ENCODE measurements at regions not wholly inside any gene's neighbourhood (a gene's known extent, or its start where the extent isn't known, plus 50 kb on each side); places are given as distances from the start of the nearest gene placed in this dataset.

DNA sequence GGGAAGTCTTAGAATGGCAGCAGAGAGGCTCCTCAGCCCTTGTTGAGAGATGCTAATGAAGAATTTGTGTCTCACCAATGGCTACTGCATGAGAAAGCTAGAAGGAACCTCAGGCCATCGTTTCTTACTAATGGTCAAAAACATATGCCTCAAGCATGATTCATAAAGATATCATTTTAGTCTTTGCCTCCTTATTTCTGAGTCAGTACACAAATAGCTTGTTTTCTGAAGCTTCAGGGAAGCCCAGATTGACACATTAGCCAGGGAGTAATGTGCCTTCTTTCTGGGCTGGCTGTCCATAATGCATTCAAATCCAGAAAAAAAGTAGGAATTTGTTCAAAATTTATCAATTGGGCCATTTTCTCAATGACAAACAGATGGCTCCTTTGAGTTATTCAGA lies 169.4 kb upstream of the ZBED5 start:
- no peaks in the 10 kb centered on the region for H3K36me3 Mint-ChIP-seq (ENCODE audit: low read depth)
- no peaks in the 10 kb centered on the region for H3K9me3 Mint-ChIP-seq
- DNase-seq: no peak
- H3K4me3 Mint-ChIP-seq: no peak overlapping the region
- intact Hi-C loops (cut with micrococcal nuclease): loop anchor here (10.0 kb wide), 1 partner anchor 588 kb away; no protein-coding TSS in a partner anchor
- CTCF ChIA-PET: interaction anchor here (0.6 to 4.3 kb wide), 34 partner anchors 10 to 760 kb away, joined by 3 to 40 read pairs (median 4); no protein-coding TSS in a partner anchor
- no peaks in the 10 kb centered on the region for H3K27me3 Mint-ChIP-seq (ENCODE audit: low read depth)
- no peaks in the 10 kb centered on the region for H3K4me1 Mint-ChIP-seq (ENCODE audit: low read depth)
- no peak overlapping the region for H3K27ac Mint-ChIP-seq

DNA sequence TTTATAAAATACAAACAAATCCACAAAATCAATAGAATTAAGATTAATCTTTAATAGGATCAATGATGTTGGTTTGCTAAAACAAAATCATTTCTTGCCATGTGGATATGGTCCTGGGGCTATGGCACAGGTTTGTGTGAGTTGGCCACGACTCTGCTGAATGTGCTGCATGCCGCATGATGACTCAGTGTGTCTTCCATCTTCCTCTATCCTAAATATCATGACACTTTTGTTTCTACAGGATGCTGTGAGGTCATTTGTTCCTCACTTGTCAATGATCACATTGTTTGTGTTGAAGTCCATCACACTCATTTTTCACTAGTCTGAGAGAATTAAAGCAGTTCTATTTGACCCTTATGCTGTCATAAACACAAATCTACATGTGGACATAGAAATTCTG lies 167.2 kb upstream of the ZBED5 start:
- Mint-ChIP-seq H3K27me3 (ENCODE audit: low read depth) (no peaks in the 10 kb centered on the region), H3K36me3 (ENCODE audit: low read depth) (no peaks in the 10 kb centered on the region), H3K27ac (no peak overlapping the region), H3K4me1 (ENCODE audit: low read depth) (no peaks in the 10 kb centered on the region), H3K9me3 (no peaks in the 10 kb centered on the region), H3K4me3 (no peak overlapping the region)
- CTCF ChIA-PET: interaction anchor here (0.6 to 3.4 kb wide), 6 partner anchors 10 to 233 kb away, joined by 4 to 39 read pairs (median 8); no protein-coding TSS in a partner anchor
- intact Hi-C loops (cut with micrococcal nuclease): loop anchor here (10.0 kb wide), 1 partner anchor 590 kb away; no protein-coding TSS in a partner anchor
- DNase-seq: no peak

DNA sequence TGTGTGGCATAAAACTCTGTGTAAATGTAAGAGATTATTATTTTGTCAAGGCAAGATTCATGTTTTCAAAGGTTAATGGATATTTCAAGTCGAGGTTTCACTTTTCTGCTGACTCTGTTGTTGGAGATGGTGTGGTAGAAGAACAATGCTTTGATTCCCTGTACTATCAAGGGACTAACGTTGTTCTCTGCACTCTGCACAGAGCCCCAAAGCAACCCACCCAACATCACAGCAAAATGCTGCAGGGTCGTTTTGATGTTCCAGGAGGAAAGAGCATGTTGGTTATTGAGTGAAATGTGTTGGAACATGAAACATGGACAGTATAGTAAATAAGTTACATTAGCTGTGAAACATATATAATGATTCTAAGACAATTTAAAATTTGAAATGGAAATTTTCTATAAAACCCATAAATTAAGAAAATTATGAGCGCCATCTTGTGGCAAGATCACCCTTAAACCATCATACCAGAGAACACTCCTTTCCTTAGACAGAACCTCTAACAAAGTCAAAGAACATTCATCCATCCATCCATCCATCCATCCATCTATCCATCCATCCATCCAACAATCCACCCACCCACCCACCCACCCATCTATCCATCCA lies 164.4 kb upstream of the ZBED5 start:
- Mint-ChIP-seq H3K4me1 (ENCODE audit: low read depth) (no peaks in the 10 kb centered on the region), H3K4me3 (no peak overlapping the region), H3K27ac (no peak overlapping the region), H3K9me3 (no peaks in the 10 kb centered on the region), H3K27me3 (ENCODE audit: low read depth) (no peaks in the 10 kb centered on the region), H3K36me3 (ENCODE audit: low read depth) (no peaks in the 10 kb centered on the region)
- intact Hi-C loops (cut with micrococcal nuclease): loop anchor here (1.0 to 10.0 kb wide), 3 partner anchors 89 to 593 kb away; no protein-coding TSS in a partner anchor
- DNase-seq: peak; percentile 34
- CTCF ChIA-PET: interaction anchor here (0.9 to 3.0 kb wide), 5 partner anchors 88 to 230 kb away, joined by 4 to 39 read pairs (median 26); no protein-coding TSS in a partner anchor

DNA sequence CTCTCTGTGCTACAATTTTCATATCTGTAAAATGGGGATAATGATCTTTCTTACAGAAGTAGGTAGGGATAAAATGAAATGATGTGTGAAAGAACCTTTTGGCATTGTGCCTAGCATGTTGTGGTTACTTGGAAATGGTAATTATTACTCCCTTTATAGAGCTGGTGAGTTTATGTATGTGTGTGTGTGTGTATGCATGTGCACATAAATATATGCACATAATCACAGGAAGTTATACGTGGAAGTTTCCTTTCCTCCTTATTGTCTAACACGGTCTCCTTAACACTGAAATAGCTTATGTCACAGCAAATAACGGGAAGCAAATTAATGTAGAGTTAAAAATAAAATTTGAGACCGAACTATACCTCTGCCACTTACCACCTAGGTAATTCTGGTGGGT lies 163.7 kb upstream of the ZBED5 start:
- Mint-ChIP-seq H3K36me3 (ENCODE audit: low read depth) (no peaks in the 10 kb centered on the region), H3K27me3 (ENCODE audit: low read depth) (no peaks in the 10 kb centered on the region), H3K9me3 (no peaks in the 10 kb centered on the region), H3K4me1 (ENCODE audit: low read depth) (no peaks in the 10 kb centered on the region), H3K4me3 (no peak overlapping the region), H3K27ac (no peak overlapping the region)
- intact Hi-C loops (cut with micrococcal nuclease): loop anchor here (10.0 kb wide), 1 partner anchor 593 kb away; no protein-coding TSS in a partner anchor
- CTCF ChIA-PET: interaction anchor here (0.6 to 2.2 kb wide), 14 partner anchors 11 to 766 kb away, joined by 3 to 33 read pairs (median 3); no protein-coding TSS in a partner anchor
- DNase-seq: no peak

DNA sequence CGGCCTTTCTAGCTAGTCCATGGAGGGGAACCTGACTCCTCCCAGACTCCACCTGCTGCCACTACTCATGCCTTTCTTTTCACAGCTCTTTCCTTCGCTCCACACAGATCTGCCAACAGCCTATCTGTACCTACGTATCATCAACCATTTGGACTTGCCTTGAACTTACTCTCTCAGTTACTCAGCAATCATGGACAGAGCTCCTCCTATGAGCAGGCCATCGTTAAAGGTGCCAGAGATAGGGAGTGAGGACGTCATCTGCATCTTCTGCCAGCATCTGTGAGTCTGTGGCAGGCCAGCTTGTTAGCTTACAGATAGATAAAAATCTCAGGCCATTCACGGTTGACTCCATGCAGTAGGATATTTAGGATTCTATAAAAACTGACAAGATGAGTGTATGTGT lies 162.9 kb upstream of the ZBED5 start:
- DNase-seq: no peak
- intact Hi-C loops (cut with micrococcal nuclease): loop anchor here (10.0 kb wide), 1 partner anchor 594 kb away; no protein-coding TSS in a partner anchor
- H3K4me1 Mint-ChIP-seq (ENCODE audit: low read depth): no peaks in the 10 kb centered on the region

DNA sequence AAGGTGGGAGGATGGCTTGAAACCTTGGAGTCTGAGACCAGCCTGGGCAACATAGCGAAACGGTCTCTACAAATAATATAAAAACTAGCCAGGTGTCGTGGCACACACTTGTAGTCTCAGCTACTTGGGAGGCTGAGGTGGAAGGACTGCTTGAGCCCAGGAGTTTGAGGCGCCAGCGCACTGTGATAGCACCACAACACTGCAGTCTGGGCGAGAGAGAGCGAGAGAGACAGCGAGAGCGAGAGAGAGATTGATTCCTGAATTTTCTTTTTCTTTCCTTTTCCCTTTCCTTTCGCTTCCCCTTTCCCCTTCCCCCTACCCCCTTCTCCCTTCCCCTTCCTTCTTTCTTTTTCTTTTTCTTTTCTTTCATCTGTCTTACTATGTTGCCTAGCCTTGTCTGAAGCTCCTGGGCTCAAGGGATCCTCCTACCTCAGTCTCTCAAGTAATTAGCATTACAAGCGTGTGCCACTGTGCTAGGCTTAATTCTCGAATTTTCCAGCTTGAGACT lies 162.4 kb upstream of the ZBED5 start:
- Mint-ChIP-seq H3K4me1 (ENCODE audit: low read depth) (no peaks in the 10 kb centered on the region), H3K4me3 (no peak overlapping the region), H3K27ac (no peak overlapping the region), H3K36me3 (ENCODE audit: low read depth) (no peaks in the 10 kb centered on the region), H3K9me3 (no peaks in the 10 kb centered on the region), H3K27me3 (ENCODE audit: low read depth) (no peaks in the 10 kb centered on the region)
- CTCF ChIA-PET: interaction anchor here (0.6 to 2.2 kb wide), 12 partner anchors 16 to 767 kb away, joined by 3 to 33 read pairs (median 4); no protein-coding TSS in a partner anchor
- no peak for DNase-seq
- intact Hi-C loops (cut with micrococcal nuclease): loop anchor here (10.0 kb wide), 1 partner anchor 595 kb away; no protein-coding TSS in a partner anchor

More for the DNA sequence above, 162.9 kb upstream of the ZBED5 start:
- H3K4me3 Mint-ChIP-seq: no peak overlapping the region
- CTCF ChIA-PET: interaction anchor here (0.7 to 2.2 kb wide), 14 partner anchors 10 to 767 kb away, joined by 3 to 33 read pairs (median 4); no protein-coding TSS in a partner anchor
- no peaks in the 10 kb centered on the region for H3K36me3 Mint-ChIP-seq (ENCODE audit: low read depth)
- H3K27ac Mint-ChIP-seq: no peak overlapping the region
- H3K27me3 Mint-ChIP-seq (ENCODE audit: low read depth): no peaks in the 10 kb centered on the region
- no peaks in the 10 kb centered on the region for H3K9me3 Mint-ChIP-seq

DNA sequence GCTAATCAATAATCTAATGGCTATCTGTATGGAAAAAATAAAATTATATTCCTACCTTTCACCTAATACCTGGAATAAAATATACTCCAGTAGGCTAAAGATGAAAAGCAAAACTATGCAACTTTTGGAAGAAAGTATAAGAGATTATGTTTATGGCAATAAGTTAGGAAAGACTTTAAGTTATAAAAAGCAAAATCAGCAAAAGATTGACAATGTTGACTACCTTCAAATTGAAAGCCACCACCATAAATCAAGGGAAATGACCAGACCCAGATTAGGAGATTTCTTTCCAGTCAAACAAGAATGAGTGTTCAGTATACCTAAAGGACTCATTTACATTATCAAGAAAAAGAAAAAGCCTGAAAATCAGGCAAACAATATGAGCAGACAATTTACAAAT lies 159.1 kb upstream of the ZBED5 start:
- no peaks in the 10 kb centered on the region for H3K36me3 Mint-ChIP-seq (ENCODE audit: low read depth)
- no peak overlapping the region for H3K27ac Mint-ChIP-seq
- no peaks in the 10 kb centered on the region for H3K4me1 Mint-ChIP-seq (ENCODE audit: low read depth)
- H3K27me3 Mint-ChIP-seq (ENCODE audit: low read depth): no peaks in the 10 kb centered on the region
- intact Hi-C loops (cut with micrococcal nuclease): no loop called here
- DNase-seq: no peak
- H3K4me3 Mint-ChIP-seq: no peak overlapping the region
- H3K9me3 Mint-ChIP-seq: no peaks in the 10 kb centered on the region
- CTCF ChIA-PET: interaction anchor here (1.5 kb wide), 1 partner anchor 224 kb away, joined by 5 read pairs; no protein-coding TSS in a partner anchor

DNA sequence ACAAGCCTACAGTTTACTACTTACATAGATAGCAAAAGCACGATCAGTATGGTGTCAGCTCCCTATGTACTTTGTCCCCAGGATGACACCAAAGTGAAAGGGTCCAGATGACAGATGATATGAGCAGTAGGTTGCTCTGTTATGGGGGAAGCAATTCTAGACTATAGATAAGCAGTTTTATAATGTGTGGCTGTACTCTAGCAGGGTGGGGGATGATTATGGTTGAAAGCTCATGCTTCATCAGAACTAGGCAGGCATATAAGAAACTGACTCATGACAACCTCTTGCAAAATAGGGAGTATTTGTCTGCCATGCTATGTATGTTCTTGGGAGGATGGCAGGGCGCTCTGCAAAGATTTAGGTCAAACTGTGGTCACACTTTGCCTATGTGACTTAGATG lies 158.2 kb upstream of the ZBED5 start:
- DNase-seq: no peak
- CTCF ChIA-PET: interaction anchor here (1.6 to 2.6 kb wide), 3 partner anchors 8 to 82 kb away, joined by 5 to 17 read pairs (median 13); no protein-coding TSS in a partner anchor
- Mint-ChIP-seq H3K27ac (no peak overlapping the region), H3K27me3 (ENCODE audit: low read depth) (peaks cover under 1% of the 10 kb centered on the region), H3K4me3 (no peak overlapping the region), H3K36me3 (ENCODE audit: low read depth) (no peaks in the 10 kb centered on the region), H3K9me3 (no peaks in the 10 kb centered on the region), H3K4me1 (ENCODE audit: low read depth) (no peaks in the 10 kb centered on the region)
- intact Hi-C loops (cut with micrococcal nuclease): no loop called here

DNA sequence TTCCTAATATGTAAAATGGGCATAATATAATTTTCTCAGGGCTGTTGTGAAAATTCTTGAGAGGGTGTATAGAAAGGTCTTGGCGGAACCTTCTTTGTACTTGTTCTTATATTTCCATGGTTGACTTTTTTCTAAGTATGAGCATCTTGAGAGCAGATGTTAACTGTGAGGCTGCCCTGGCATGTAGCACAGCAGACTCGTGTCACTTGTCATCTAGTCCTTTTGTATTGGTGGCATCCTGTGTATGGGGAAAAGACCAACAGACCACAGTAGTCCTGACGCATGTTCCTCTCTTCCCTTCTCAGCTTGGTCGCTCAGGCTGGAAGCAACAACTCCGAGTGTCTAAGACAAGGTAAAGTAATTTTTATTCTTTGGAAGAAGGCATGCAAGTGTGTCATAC lies 153.8 kb upstream of the ZBED5 start:
- Mint-ChIP-seq H3K9me3 (no peaks in the 10 kb centered on the region), H3K4me3 (no peak overlapping the region), H3K27me3 (ENCODE audit: low read depth) (peaks cover 16% of the 10 kb centered on the region), H3K36me3 (ENCODE audit: low read depth) (no peaks in the 10 kb centered on the region), H3K4me1 (ENCODE audit: low read depth) (no peaks in the 10 kb centered on the region), H3K27ac (no peak overlapping the region)
- intact Hi-C loops (cut with micrococcal nuclease): no loop called here
- CTCF ChIA-PET: no interaction called here
- no peak for DNase-seq

DNA sequence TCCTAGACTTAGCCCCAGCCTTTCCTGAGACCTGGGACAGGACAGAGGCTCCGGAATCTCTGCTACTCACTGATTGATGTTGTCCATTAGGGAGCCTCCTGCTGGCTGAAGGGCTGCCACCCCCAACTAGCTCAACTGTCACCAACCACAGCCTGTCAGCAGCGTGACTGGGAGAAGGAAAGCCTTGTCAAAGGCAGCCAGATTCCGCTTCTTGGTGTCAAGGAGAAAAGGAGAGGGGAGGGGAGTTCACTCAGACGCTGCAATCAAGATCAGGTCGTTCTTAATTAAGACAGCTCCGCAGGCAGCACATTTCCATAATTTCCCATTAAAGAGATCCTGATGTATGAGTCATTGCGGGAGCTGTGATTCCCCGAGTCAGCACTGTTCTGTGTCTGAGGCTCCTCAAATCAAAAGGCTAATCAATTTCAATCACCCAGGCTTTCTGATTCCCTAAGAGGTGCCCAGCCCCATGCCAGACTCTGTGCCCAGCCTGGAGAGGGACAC lies 152.8 kb upstream of the ZBED5 start:
- intact Hi-C loops (cut with micrococcal nuclease): no loop called here
- H3K4me1 Mint-ChIP-seq (ENCODE audit: low read depth): no peaks in the 10 kb centered on the region
- H3K27ac Mint-ChIP-seq: no peak overlapping the region
- no peaks in the 10 kb centered on the region for H3K9me3 Mint-ChIP-seq
- CTCF ChIA-PET: interaction anchor here (0.7 to 1.2 kb wide), 3 partner anchors 11 to 219 kb away, joined by 3 to 5 read pairs (median 3); no protein-coding TSS in a partner anchor
- peaks cover 16% of the 10 kb centered on the region for H3K27me3 Mint-ChIP-seq (ENCODE audit: low read depth)
- no peaks in the 10 kb centered on the region for H3K36me3 Mint-ChIP-seq (ENCODE audit: low read depth)
- H3K4me3 Mint-ChIP-seq: no peak overlapping the region
- no peak for DNase-seq

DNA sequence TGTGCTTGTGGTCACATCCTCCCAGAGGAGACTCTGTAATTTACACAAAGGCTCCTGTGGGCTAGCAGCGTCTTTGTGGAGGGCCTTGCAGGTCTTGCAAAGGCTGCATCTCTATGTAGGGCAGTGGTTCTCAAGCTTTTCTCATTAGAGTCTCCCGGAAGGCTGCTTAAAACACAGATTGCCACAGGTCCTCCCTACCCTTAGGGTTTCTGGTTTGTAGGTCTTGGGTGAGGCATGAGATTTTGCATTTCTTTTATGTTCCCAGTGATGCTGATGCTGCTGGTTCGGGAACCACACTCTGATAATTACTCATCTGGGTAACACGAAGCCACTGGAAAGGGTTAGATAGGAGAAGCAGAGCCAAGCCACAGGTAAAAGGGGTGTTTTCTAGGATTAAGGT lies 151.3 kb upstream of the ZBED5 start:
- no peaks in the 10 kb centered on the region for H3K4me1 Mint-ChIP-seq (ENCODE audit: low read depth)
- DNase-seq: no peak
- CTCF ChIA-PET: interaction anchor here (1.2 kb wide), 1 partner anchor 75 kb away, joined by 3 read pairs; no protein-coding TSS in a partner anchor
- H3K27me3 Mint-ChIP-seq (ENCODE audit: low read depth): peaks cover 24% of the 10 kb centered on the region
- intact Hi-C loops (cut with micrococcal nuclease): no loop called here
- H3K9me3 Mint-ChIP-seq: no peaks in the 10 kb centered on the region
- H3K36me3 Mint-ChIP-seq (ENCODE audit: low read depth): no peaks in the 10 kb centered on the region
- no peak overlapping the region for H3K4me3 Mint-ChIP-seq
- H3K27ac Mint-ChIP-seq: no peak overlapping the region

DNA sequence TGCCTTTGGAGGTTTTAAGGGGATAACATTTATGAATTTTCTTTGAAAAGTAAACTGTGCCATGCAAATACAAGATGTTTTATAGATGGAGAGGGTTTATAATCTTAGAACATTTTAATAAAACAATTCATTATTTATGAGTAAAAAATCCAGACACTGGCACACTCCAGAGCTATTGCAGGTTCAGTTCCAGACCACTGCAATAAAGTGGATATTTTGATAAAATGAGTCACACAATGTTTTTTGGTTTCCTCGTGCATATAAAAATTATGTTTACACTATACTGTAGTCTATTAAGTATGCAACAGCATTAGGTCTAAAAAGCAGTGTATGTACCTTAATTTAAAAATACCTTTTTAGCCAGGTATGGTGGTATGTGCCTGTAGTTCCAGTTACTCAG lies 146.2 kb upstream of the ZBED5 start:
- H3K36me3 Mint-ChIP-seq (ENCODE audit: low read depth): no peaks in the 10 kb centered on the region
- H3K9me3 Mint-ChIP-seq: no peaks in the 10 kb centered on the region
- peaks cover 20% of the 10 kb centered on the region for H3K27me3 Mint-ChIP-seq (ENCODE audit: low read depth)
- H3K27ac Mint-ChIP-seq: no peak overlapping the region
- no peak overlapping the region for H3K4me3 Mint-ChIP-seq
- intact Hi-C loops (cut with micrococcal nuclease): no loop called here
- H3K4me1 Mint-ChIP-seq (ENCODE audit: low read depth): no peaks in the 10 kb centered on the region
- CTCF ChIA-PET: no interaction called here
- DNase-seq: no peak

Data from activated naive CD4-positive, alpha-beta T cell treated with anti-CD3 and anti-CD28 coated beads for 36 hours (primary cell).